ENCODE measurements at regions not wholly inside any gene's neighbourhood (a gene's known extent, or its start where the extent isn't known, plus 50 kb on each side); places are given as distances from the start of the nearest gene placed in this dataset.
"Not testable (repeated sequence)": the region's sequence is repeated elsewhere in the genome, so short reads cannot be mapped to it uniquely, and the experiment has no call there.

DNA sequence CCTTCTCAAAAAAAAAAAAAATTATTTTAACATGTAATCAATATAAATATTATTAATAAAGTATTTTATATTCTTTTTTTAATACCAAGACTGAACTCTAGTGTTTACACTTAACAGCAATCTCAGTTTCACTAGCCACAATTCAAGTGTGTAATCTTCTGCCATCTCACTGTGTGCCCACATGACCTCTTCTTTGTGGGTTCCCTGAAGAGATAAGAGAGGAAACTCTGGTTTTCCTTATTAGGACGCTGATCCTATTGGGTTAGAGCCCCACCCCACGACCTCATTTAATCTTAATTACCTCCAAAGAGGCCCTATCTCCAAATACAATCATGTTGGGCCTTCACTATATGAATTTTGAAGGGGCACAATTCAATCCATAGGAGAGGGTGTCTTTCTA lies 177.6 kb downstream of the STK31 start:
- DNase-seq: no peak

DNA sequence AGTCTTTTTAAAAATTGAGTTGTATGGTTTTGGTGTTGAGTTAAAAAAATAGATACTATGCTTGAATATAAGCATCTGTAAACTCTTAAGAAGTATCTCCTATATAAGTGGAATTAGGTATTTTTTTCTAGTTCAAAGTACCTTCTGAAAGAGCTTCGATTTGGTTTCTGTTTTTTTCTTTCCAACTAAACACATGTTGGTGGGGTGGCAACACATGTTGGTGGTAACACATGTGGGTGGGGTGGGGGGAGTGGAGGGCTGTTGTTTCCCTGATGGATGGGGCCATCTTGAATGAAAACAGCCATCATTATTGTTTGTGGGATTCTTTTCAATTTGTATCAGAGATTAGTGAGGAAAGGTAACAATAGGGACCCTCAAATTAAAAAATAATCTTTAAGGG lies 178.9 kb downstream of the STK31 start:
- DNase-seq: no peak

DNA sequence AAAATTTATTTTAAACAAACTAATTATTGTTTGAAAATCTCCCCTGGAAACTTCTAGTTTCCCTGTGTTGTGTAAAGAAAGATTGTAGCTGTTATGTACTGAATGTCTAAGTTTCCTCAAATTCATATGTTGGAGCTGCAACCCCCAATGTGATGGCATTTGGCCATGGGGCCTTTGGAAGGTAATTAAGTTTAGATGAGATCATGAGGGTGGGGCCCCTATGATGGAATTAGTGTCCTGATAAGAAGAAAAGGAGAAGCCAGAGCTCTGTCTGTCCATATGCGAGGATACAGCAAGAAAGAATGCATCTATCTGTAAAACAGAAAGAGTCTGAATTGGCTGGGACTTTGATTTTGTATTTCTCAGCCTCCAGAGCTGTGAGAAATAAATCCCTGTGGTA lies 179.5 kb downstream of the STK31 start:
- DNase-seq: no peak

DNA sequence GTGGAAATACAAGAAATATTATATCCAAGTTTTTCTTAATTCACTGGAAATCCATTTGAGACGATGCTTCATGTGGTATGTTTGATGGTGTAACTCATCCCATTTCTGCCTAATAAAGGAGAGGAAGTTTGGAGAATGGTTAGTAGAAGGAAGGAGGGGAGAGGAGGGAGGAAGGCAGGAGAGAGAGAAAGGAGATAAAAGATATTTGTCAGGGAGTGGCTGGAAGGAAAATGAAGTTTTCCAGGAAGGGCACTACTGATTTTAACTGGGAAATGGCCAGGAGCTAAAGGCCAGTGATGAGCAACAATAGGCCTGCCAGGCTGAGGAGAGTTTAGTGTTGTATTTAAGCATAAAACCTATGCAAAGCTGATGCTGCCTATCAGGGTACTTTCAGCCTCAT lies 182.0 kb downstream of the STK31 start:
- DNase-seq: no peak

DNA sequence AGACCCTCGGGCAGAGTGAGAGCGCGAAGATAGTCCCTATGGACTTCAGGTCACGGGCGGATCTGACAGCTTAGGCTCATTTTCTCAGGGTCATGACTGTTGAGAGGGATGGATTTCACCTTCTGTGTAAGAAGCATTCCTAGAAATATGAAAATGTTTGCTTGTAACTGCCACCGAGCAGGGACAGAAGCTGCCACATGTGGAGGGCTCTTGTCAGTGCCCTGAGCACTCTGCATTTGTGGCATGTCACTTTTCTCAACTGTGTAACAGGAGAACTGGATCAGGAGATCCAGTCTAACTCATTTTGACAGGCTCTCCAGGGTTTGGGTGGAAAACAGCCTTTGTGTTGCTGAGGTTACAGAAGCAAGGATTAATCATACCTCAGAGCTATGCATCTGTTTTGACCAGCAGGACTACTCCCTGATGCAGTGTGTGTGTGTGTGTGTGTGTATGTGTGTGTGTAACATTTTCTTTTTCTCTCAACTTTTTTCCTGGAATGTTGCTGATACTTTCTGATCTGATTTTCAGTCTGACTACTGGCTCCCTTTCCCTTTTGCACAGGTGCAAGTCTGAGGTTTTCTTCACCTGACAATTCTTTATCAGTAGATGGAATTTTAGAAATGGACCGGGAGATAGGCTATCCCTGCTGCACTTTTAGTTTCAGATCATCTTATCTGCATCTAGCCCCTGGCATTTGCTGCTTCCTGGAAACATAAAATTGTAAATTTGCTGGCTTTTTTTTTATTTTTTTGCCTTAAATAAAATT lies 183.3 kb downstream of the STK31 start:
- no peak for DNase-seq

DNA sequence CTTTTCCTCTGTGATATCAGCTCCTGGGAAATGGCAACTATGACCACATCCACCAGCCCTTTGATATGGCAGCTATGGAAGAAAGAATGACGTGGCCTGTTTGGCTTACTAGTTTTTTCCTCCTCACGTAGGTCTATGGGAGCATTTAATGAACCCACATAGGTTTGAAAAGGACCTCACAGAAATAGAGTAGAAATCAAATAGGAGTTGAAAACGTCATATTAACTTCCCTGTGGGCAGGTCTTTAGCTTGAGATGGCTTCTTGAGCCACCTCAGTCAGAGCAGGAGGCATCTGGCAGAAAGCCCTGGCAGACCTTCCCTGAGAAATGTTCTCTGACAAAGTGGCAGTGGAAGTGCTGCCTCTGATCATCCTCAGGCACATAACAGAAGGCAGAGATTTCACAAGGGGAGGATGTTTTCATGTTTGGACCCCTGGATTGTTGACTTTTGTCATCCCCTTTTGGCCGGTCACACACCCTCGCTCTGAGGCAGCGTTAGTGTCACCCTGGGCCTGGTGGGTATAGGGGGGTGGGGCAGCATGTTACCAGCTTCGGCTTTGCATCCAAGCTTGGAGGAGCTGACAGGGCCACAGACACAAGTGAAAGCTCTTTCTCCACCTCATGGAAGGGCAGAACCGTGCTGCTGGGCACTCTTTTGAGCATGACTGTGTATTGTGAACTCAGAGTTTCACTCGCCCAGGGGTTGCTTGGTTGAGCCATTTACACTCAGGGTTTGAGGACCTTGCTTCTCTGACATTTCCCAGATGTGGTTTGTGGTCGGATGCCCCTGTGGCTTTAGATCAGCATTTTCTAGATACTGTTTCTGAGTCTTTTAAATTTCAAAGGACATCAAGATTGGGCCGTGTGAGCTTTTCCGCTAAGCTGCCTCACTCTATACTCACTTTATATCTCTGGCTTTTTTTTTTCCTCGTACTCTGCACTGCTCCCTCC lies 184.2 kb downstream of the STK31 start:
- no peak for DNase-seq

DNA sequence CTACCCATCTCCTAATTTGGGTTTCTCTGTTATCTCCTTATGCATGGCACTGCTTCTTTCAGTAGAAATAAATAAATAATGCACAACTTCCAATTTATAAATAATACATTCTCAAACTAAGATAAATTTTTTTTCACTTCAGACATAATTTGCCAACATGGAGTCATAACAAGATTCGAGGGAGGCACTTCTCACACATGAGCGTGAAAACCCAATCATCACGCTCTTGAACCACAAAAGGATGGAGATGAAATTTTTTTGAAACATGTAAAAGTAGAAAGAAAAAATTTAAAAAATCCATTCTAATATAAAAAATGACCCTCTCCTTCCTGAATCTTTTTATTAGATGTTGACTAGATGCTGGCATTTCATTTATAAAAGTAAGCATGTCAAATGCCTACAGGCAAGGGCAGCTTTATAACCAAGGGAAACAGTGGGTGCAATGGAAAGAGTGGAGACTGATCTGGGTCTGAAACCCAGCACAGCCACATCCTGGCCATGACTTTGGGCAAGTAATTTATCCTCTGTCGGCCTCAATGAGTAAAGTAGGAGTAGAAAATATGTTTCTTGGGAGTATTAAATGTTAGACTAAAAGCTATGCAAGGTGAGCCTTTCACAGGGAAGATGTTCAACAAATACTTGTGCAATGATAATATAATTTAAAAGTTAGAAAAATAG lies 185.0 kb downstream of the STK31 start:
- DNase-seq: no peak

DNA sequence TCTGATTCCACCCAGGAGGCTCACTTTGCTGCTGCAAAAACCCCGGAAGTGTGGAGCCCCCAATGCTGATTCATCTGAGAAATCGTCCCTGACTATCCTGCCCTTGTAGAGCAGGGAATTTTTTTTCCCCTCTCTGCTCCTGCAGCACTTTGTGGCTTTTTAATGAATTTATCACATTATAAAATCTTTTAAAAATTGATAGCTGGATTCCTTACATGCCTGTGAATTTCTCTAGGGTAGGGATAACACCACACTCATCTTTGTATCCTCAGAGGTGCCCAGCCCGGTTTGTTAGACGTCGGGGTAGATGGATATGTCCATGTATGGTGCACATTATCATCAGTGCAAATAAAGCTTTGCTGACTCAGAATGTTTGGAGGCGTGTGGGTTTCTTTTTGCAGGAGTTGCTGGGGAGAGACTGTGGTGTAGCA lies 185.7 kb downstream of the STK31 start:
- DNase-seq: no peak

DNA sequence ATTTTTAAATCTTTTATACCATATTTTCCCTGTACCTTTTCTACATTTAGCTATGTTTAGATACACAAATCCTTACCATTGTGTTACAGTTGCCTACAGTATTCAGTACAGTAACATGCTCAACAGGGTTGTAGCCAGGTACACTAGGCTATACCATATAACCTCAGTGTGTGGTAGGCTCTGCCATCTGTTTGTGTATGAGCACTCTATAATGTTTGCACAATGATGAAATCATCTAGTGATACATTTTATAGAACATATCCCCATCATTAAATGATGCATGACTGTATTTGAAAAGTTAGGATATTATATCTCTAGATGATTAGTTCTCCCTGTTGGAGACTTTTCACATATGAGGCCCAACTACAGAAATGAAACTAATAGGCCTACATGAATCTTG lies 188.6 kb downstream of the STK31 start:
- DNase-seq: no peak

DNA sequence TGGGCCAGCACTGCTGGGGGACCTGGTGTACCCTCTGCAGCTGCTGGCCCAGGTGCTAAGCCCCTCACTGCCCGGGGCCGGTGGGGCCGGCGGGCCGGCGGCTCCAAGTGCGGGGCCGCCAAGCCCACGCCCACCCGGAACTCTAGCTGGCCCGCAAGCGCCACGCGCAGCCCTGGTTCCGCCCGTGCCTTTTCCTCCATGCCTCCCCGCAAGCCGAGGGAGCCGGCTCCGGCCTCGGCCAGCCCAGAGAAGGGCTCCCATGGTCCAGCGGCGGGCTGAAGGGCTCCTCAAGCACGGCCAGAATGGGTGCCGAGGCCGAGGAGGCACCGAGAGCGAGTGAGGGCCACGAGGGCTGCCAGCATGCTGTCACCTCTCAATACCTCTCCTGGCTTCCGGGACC lies 194.9 kb downstream of the STK31 start:
- DNase-seq: not testable (repeated sequence)

GRCh38 chr7:23907012-23907411 lies 197.0 kb downstream of the STK31 start:
- no peak for DNase-seq

DNA sequence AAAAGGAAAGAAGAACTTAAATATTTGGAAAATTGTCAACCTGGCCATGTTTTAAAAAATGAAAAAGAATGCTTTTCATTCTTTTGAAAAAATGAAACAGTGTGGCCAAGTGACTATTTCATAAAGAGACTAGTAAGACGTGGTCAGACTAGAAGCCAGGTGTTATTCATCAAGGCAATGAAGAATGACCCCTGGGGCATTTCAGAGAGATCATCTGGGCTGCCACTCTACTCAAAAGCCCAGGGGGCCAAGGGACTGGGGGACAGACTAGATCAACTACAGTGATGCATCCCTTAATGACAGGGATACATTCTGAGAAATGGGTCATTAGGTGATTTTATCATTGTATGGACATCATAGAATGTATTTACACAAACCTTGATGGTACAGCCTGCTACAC lies 199.4 kb downstream of the STK31 start:
- DNase-seq: no peak

- DNase-seq: no peak
Measured at GRCh38 chr7:23912065-23912464, 202.0 kb downstream of the STK31 start.

DNA sequence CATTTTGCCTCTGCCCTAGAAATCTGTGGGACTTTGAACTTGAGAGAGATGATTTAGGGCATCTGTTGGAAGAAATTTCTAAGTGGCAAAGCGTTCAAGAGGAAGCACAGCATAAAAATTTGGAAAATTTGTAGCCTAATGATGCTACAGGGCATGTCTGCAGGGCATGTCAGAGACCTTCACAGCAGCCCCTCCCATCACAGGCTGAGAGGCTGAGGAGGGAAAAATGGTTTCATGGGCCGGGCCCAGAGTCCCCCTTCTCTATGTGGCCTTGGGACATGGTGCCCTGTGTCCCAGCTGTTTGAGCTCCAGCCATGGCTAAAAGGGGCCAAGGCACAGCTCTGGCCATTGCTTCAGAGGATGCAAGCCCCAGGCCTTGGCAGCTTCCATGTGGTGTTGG lies 203.0 kb downstream of the STK31 start:
- no peak for DNase-seq

DNA sequence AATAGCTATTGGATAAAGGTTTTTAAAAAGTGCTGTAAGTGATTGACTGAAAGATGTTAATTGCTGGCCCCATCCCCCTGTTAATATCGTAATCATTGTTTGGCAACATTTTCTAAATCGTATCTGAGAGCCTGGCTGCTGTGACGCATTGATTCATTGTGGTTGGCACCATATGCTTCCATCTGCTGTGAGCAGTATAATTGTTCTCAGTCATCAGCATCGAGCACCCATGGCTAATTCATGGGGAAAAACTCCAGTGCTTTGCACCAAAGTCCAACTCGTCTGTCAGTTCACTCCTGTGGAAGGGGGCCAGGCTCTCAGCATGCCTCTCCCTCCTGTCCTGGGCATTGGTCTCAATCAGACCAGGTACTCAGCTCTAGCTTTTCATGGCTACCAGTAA lies 205.2 kb downstream of the STK31 start:
- DNase-seq: no peak

DNA sequence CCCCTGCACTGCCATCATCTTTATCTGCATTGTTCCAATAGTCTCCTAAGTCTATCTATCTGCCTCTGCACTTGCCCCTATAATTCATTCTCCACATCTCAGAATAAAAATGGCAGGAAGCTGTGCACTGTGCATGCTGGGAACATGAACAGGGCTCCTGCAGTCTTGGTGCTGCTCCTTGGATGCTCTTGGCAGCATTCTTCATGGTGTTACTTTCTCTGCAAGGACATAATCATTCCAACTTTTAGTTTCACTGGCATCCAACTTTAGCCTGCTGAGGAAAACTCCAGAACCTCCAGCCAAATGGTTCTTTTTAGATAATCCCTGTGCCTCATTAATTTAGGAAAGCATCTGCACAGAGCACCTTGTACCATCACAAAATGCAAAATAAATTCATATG lies 208.3 kb downstream of the STK31 start:
- DNase-seq: no peak

- no peak for DNase-seq
Measured at GRCh38 chr7:23918856-23919255, 208.8 kb downstream of the STK31 start.

GRCh38 chr7:23925088-23925487 lies 215.1 kb downstream of the STK31 start:
- no peak for DNase-seq

DNA sequence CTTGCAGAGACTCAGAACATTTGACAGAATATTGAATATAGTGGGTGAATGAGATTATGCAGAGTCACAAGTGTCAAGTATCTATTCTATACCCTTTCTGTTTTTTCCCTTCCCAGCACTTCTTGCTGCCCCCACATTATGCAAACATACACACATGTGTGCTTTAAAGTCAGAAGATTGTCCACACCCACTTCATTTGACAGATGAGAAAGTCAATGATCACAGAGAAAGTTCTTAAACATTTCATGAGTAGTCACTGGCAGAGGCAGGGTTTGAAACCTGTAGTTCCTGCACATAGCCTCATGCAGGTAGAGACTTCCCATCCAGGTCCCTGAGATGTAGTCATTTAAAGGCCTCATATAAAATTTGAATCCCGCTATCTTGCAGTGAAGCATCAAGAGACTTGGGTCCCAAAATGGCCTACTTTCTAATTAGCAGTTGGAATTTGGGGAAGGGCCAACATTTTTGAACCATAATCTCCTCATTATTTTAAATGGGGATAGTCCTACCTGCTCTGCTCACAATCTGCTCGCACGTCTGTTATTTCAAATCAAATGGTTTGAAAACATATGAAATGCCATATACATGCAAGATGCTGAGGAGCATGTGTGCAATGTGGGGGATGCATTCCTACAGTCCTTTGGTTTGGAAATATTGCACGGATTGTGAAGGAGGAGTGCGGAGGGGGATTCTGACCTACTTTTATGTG lies 217.8 kb downstream of the STK31 start:
- DNase-seq: no peak

- DNase-seq: no peak
Measured at GRCh38 chr7:23928418-23928775, 218.4 kb downstream of the STK31 start.

DNA sequence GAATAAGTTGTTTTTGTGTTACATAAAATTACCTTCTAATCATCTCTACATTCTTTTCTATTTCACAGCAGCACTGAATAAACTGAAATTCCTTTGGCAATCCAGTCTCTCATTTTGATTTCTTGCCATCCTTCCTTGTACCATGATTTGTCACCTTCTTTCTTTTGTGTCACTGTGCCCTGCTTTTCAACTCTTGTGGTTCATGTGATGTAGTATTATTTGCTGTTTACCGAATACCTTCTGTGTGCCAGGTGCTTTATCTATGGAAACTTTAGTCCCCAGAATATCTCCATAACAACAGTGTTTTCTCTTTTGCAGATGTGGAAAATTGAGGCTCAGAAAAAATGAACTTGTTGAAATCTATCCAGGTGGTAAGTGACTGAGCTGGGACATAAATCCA lies 220.3 kb downstream of the STK31 start:
- DNase-seq: no peak

DNA sequence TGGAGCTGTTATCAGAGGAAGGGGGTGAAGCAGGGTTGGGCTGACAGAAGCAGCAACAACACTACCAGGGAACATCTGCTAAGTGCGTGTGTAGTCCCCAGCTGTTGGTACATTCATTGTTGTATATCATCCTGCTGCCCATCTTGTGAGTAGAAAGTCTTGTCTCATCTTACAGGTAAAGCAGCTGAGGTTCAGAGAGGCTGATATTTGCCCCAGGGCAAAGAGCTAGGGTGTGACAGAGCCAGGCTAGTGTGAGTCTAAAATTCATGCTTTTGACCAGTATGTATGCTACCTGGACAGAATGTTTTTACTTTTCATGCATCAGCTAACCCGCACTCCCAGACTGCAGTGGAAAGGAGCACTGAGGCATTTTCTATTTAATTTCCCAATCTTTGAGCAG lies 221.6 kb downstream of the STK31 start:
- DNase-seq: no peak

GRCh38 chr7:23938215-23938614 lies 228.2 kb downstream of the STK31 start:
- no peak for DNase-seq
